IMR-90 (cell line): ENCODE measurements at regions not wholly inside any gene's neighbourhood (a gene's known extent, or its start where the extent isn't known, plus 50 kb on each side); places are given as distances from the start of the nearest gene placed in this dataset.

Source experiments
- ATAC-seq: fragments of 200-7000 bp; cut with Tn5 transposase; 2 replicates; pipeline ENCODE4 v1.9.1; 2020; ENCODE audit warnings: low read depth, mild to moderate bottlenecking, moderate library complexity
- BruUV-seq: library from RNA; stranded (reverse); fragments of 400-500 nt; replicated peaks from 2 replicates; lab custom pipeline; 2021; lab: Mats Ljungman, UMichigan
- CTCF ChIA-PET: fragments of 300-600 bp; formaldehyde crosslinking; extraction: SDS; loops from one replicate; lab custom pipeline; 2021; ENCODE audit warnings: antibody characterized with exemption; lab: Yijun Ruan, JAX
- POLR2A ChIA-PET: fragments of 300-600 bp; sonication (Branson Sonifier 250); formaldehyde crosslinking; loops from one replicate; lab custom pipeline; 2022; ENCODE audit warnings: antibody characterized with exemption; ENCODE audit not compliant: unreplicated experiment; lab: Charles Lee
- DNase-seq: peaks from one replicate; pipeline ENCODE4 v3.0.0; 2013
- H2AFZ ChIP-seq: replicated peaks from 2 replicates; pipeline ENCODE3; 2013; ENCODE audit warnings: low read length, mild to moderate bottlenecking; ENCODE audit not compliant: poor library complexity
- H2AK5ac ChIP-seq: 2 replicates; pipeline ENCODE4 v1.6.1; 2013; ENCODE audit warnings: low read depth, low read length, inconsistent platforms
- H2AK9ac ChIP-seq: replicated peaks from 2 replicates; pipeline ENCODE3; 2013; ENCODE audit warnings: mild to moderate bottlenecking, low read depth, low read length, moderate library complexity; ENCODE audit not compliant: poor library complexity
- H2BK120ac ChIP-seq: 2 replicates; pipeline ENCODE4 v1.6.1; 2013; ENCODE audit warnings: low read depth, low read length, inconsistent platforms
- H2BK15ac ChIP-seq: 3 replicates; pipeline ENCODE4 v1.6.1; 2013; ENCODE audit warnings: low read depth, low read length, inconsistent platforms
- H2BK20ac ChIP-seq: 2 replicates; pipeline ENCODE4 v1.6.1; 2013; ENCODE audit warnings: low read depth, mild to moderate bottlenecking, inconsistent platforms, low read length, moderate library complexity
- H2BK5ac ChIP-seq: 2 replicates; pipeline ENCODE4 v1.6.1; 2013; ENCODE audit warnings: mild to moderate bottlenecking, low read depth, low read length, inconsistent platforms; ENCODE audit not compliant: poor library complexity, severe bottlenecking
- H3K14ac ChIP-seq: replicated peaks from 2 replicates; pipeline ENCODE4 v1.6.1; 2013; ENCODE audit warnings: low read depth, low read length, inconsistent platforms
- H3K18ac ChIP-seq: 2 replicates; pipeline ENCODE4 v1.6.1; 2013; ENCODE audit warnings: low read depth, low read length, control low read depth
- H3K23ac ChIP-seq: 2 replicates; pipeline ENCODE4 v1.6.1; 2013; ENCODE audit warnings: low read depth, low read length, inconsistent platforms
- H3K27ac ChIP-seq: 2 replicates; pipeline ENCODE4 v1.5.1; 2013; ENCODE audit warnings: mild to moderate bottlenecking, control low read depth, low read length; ENCODE audit not compliant: insufficient read depth
- H3K27me3 ChIP-seq: 2 replicates; pipeline ENCODE4 v1.6.1; 2013; ENCODE audit warnings: low read length; ENCODE audit not compliant: control insufficient read depth, insufficient read depth
- H3K36me3 ChIP-seq: 2 replicates; pipeline ENCODE4 v1.6.1; 2013; ENCODE audit warnings: low read length, mixed read lengths; ENCODE audit not compliant: control insufficient read depth, insufficient read depth
- H3K4ac ChIP-seq: 2 replicates; pipeline ENCODE4 v1.6.1; 2013; ENCODE audit warnings: low read depth, low read length, inconsistent platforms
- H3K4me1 ChIP-seq: 2 replicates; pipeline ENCODE4 v1.6.1; 2013; ENCODE audit warnings: low read length, mixed read lengths; ENCODE audit not compliant: control insufficient read depth, insufficient read depth
- H3K4me2 ChIP-seq: 2 replicates; pipeline ENCODE4 v1.6.1; 2013; ENCODE audit warnings: low read depth, mild to moderate bottlenecking, control low read depth, low read length, moderate library complexity
- H3K4me3 ChIP-seq: 2 replicates; pipeline ENCODE4 v1.5.1; 2013; ENCODE audit warnings: low read depth, mild to moderate bottlenecking, control low read depth, low read length, moderate library complexity; ENCODE audit not compliant: insufficient read depth
- H3K56ac ChIP-seq: 2 replicates; pipeline ENCODE4 v1.6.1; 2013; ENCODE audit warnings: low read length, inconsistent platforms; ENCODE audit not compliant: insufficient read depth; ENCODE audit errors: extremely low read depth
- H3K79me1 ChIP-seq, 2 experiments: 2 replicates each; pipeline ENCODE4 v1.6.1; 2013; ENCODE audit warnings: low read length in 2 of 2, inconsistent platforms in 1 of 2, low read depth in 1 of 2
- H3K9ac ChIP-seq: 2 replicates; pipeline ENCODE4 v1.6.1; 2013; ENCODE audit warnings: low read depth, low read length, control low read depth
- H3K9me1 ChIP-seq: 2 replicates; pipeline ENCODE4 v1.6.1; 2013; ENCODE audit warnings: low read length, inconsistent platforms; ENCODE audit not compliant: insufficient read depth
- H3K9me3 ChIP-seq: 2 replicates; pipeline ENCODE4 v1.6.1; 2013; ENCODE audit warnings: low read length; ENCODE audit not compliant: control insufficient read depth, insufficient read depth
- H4K20me1 ChIP-seq: 2 replicates; pipeline ENCODE4 v1.6.1; 2013; ENCODE audit warnings: low read length, inconsistent platforms; ENCODE audit not compliant: insufficient read depth
- H4K5ac ChIP-seq: 2 replicates; pipeline ENCODE4 v1.6.1; 2013; ENCODE audit warnings: mild to moderate bottlenecking, low read depth, low read length, control low read depth
- H4K8ac ChIP-seq, 2 experiments: 2 replicates each; pipeline ENCODE4 v1.6.1; 2013; ENCODE audit warnings: low read depth in 2 of 2, low read length in 2 of 2, control low read depth in 1 of 2, inconsistent platforms in 1 of 2
- H4K91ac ChIP-seq: 2 replicates; pipeline ENCODE4 v1.6.1; 2013; ENCODE audit warnings: low read depth, low read length, inconsistent platforms; ENCODE audit not compliant: insufficient read depth
- CHD1 ChIP-seq: IDR thresholded peaks from 2 replicates; pipeline ENCODE4 v1.6.1; 2012; ENCODE audit warnings: low read depth, low read length, improper control_type of control experiment
- MAFK ChIP-seq: IDR thresholded peaks from 2 replicates; pipeline ENCODE4 v1.6.1; 2012; ENCODE audit warnings: low read depth, low read length, improper control_type of control experiment
- WGBS, 2 experiments: methylation state at CpG; one replicate each; pipeline versions ENCODE4 v1.1.5 to v1.1.7; 2013; ENCODE audit warnings: missing lambda C conversion rate in 2 of 2; ENCODE audit not compliant: insufficient read length in 1 of 2; ENCODE audit errors: extremely low coverage in 2 of 2; 5-methylcytosine and 5-hydroxymethylcytosine counted together
- dilution Hi-C: fragments of 300-500 bp; cut with HindIII; formaldehyde crosslinking; loops from one replicate; pipeline ENCODE4 v1.14.3; 2018; ENCODE audit warnings: low sequenced_read_pairs; ENCODE audit not compliant: unreplicated experiment
- in situ Hi-C: fragments of 300-500 bp; cut with MboI; formaldehyde crosslinking; loops from 3 replicates; pipeline ENCODE4 v1.14.3; 2019; ENCODE audit warnings: low sequenced_read_pairs, inconsistent platforms, mixed read lengths
- intact Hi-C: fragments of 100-400 bp; cut with micrococcal nuclease; formaldehyde crosslinking; loops from 2 replicates; pipeline ENCODE4 v1.10.0; 2022
- TF ChIP-seq, protein P1 (sequence below): fragments of 150-350 bp; IDR thresholded peaks from 2 replicates; pipeline ENCODE4 v1.6.1; 2016; ENCODE audit warnings: low read depth, mild to moderate bottlenecking, low read length, moderate library complexity, borderline replicate concordance
- TF ChIP-seq, protein P2 (sequence below): conservative IDR thresholded peaks from 2 replicates; pipeline ENCODE4 v1.5.1; 2012; ENCODE audit warnings: mild to moderate bottlenecking, low read depth, low read length, improper control_type of control experiment

DNA sequence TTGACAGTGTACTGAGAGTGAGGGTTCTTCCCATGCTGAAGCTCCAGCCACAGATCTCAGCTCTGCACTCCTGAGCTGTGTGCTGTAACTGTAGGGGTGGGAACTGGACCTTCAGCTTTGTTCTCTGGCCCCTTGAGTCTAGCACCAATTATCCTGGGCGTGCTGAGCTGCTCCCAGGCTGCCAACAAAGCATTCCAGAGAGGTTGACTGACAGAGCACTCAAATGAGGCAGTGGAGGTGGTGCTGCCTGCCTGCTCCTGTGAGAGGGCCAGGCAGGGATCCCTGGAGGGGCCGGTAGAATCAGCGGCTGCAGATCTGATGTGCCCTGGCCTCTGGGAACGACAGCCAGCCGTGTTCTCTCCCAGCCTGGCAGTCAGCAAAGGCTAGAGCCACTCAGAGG, 375.7 kb upstream of the AADAT start:
- Histone ChIP-seq H3K4me2 (no peak overlapping the region), H2BK15ac (no peak overlapping the region), H3K18ac (no peak overlapping the region), H3K36me3 (no peaks in the 10 kb centered on the region), H2BK120ac (no peak overlapping the region), H3K27ac (no peak overlapping the region), H3K27me3 (no peaks in the 10 kb centered on the region), H3K9me1 (no peaks in the 10 kb centered on the region), H3K23ac (no peak overlapping the region), H3K56ac (no peak overlapping the region), H3K9me3 (peaks cover 9% of the 10 kb centered on the region; the same call in 1 of the 2 replicates), H4K91ac (no peak overlapping the region), H3K14ac (no peak overlapping the region), H2BK5ac (no peak overlapping the region), H3K79me1 (no peaks in the 10 kb centered on the region), H2BK20ac (no peak overlapping the region), H2AFZ (no peak overlapping the region), H4K8ac (no peak overlapping the region), H2AK5ac (no peak overlapping the region), H3K9ac (no peak overlapping the region), H3K4me1 (no peaks in the 10 kb centered on the region), H3K4ac (no peak overlapping the region), H4K5ac (no peak overlapping the region), H2AK9ac (no peak overlapping the region), H4K20me1 (no peaks in the 10 kb centered on the region), H3K4me3 (no peak overlapping the region)
- no peak for DNase-seq
- no TSS peak for BruUV-seq
- TF ChIP-seq, protein P1, sequence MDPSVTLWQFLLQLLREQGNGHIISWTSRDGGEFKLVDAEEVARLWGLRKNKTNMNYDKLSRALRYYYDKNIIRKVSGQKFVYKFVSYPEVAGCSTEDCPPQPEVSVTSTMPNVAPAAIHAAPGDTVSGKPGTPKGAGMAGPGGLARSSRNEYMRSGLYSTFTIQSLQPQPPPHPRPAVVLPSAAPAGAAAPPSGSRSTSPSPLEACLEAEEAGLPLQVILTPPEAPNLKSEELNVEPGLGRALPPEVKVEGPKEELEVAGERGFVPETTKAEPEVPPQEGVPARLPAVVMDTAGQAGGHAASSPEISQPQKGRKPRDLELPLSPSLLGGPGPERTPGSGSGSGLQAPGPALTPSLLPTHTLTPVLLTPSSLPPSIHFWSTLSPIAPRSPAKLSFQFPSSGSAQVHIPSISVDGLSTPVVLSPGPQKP: no peak
- TF ChIP-seq, protein P2, sequence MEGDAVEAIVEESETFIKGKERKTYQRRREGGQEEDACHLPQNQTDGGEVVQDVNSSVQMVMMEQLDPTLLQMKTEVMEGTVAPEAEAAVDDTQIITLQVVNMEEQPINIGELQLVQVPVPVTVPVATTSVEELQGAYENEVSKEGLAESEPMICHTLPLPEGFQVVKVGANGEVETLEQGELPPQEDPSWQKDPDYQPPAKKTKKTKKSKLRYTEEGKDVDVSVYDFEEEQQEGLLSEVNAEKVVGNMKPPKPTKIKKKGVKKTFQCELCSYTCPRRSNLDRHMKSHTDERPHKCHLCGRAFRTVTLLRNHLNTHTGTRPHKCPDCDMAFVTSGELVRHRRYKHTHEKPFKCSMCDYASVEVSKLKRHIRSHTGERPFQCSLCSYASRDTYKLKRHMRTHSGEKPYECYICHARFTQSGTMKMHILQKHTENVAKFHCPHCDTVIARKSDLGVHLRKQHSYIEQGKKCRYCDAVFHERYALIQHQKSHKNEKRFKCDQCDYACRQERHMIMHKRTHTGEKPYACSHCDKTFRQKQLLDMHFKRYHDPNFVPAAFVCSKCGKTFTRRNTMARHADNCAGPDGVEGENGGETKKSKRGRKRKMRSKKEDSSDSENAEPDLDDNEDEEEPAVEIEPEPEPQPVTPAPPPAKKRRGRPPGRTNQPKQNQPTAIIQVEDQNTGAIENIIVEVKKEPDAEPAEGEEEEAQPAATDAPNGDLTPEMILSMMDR: no peak
- TF ChIP-seq CHD1 (no peak), MAFK (no peak)
- POLR2A ChIA-PET: no interaction called here
- ATAC-seq: no peak
- CTCF ChIA-PET: no interaction called here
- dilution Hi-C loops: no loop called here
- WGBS, 2 experiments: no CpG with 5 or more reads among the region's 5 CpGs
- intact Hi-C loops: no loop called here
- in situ Hi-C loops: no loop called here
